ENCODE measurements at regions not wholly inside any gene's neighbourhood (a gene's known extent, or its start where the extent isn't known, plus 50 kb on each side); places are given as distances from the start of the nearest gene placed in this dataset.
"Not testable (repeated sequence)": the region's sequence is repeated elsewhere in the genome, so short reads cannot be mapped to it uniquely, and the experiment has no call there.

DNA sequence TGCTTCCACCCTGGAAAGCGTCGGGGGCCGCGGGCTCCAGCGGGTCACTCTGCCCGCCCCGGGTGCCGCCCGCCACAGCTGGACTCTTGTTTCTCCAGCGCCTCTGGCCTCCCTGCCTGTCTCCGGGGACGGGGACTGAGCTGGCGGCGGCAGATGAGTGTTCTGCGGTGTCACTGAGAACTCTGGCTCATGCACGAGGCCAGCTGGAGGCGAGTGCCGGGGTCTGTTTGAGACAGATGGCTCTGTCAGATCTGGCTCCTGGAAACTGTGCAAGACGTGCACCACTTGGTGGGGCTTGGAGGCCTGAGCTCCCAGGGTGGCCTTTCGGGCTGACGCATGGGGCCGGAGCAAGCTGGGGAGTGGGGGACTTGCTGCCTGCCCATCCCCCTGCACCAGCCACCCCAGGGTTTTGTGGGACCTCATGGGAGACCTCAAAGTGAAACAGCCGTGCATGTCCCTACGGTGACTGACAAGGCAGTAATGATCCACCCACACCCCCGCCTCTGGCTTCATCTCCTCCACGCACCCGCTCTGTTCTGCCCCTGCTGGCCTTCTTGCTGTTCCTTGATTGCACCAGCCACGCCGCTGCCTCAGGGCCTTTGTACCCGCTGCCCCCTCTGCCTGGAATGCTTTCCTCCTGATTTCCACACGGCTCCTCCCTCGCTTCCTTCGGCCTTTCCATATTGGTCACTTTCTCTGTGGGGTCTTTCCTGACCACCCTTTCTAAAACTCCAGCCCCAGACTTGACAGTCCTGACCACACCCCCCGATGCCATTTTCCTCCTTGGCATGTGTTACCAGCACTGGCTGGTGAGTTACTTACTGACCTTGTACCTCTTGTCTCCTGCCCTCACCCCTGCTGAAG is 174.9 kb upstream of the CIBAR2 start:
- no peak overlapping the region for H3K4me3 ChIP-seq (ENCODE audit: low read depth, low read length)
- peak; percentile 1 for TF ChIP-seq CTCF (IDR thresholded peaks at IDR 0.05; ENCODE audit: insufficient read depth, low read length)
- no peak for DNase-seq (ENCODE audit: low read depth)

- not testable (repeated sequence) for H3K4me3 ChIP-seq (ENCODE audit: low read depth, low read length); DNase-seq (ENCODE audit: low read depth)
These were observed 175.5 kb upstream of the CIBAR2 start for GRCh38 chr16:85287815-85288109.

DNA sequence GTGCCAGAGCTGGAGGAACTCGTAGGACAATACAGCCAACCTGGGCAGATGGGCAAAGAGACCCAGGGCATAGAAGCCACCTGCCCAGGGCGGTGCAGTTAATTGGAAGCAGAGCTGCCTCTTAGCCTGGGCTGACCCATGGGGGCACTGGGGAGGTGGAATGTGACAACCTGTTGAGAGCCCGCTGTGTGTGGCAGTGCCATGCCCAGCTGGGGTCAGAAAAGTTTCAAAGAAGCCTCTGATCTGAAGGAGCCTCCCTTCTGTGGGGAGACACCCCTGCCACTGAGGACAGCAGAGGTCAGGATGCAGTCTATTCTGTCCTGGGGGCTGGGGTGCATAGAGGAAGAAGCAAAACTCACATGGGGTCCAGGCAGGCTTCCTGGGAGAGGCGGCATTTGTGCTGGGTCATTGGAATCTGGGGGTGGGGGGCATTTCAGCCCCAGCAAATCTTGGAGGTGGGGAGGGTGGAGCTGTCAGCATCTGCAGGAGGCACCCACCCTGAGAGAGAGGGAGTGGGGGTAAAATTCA is 176.1 kb upstream of the CIBAR2 start:
- no peak overlapping the region for H3K4me3 ChIP-seq (ENCODE audit: low read depth, low read length)
- no peak for TF ChIP-seq CTCF (IDR thresholded peaks at IDR 0.05; ENCODE audit: insufficient read depth, low read length)
- DNase-seq (ENCODE audit: low read depth), result no peak

- no peak overlapping the region for H3K4me3 ChIP-seq (ENCODE audit: low read depth, low read length)
- DNase-seq (ENCODE audit: low read depth), result no peak
- no peak for TF ChIP-seq CTCF (IDR thresholded peaks at IDR 0.05; ENCODE audit: insufficient read depth, low read length)
These were observed 176.8 kb upstream of the CIBAR2 start for GRCh38 chr16:85288869-85289660.

GRCh38 chr16:85289760-85290625 is 177.7 kb upstream of the CIBAR2 start:
- TF ChIP-seq CTCF (IDR thresholded peaks at IDR 0.05; ENCODE audit: insufficient read depth, low read length), result no peak
- H3K4me3 ChIP-seq (ENCODE audit: low read depth, low read length), result no peak overlapping the region
- no peak for DNase-seq (ENCODE audit: low read depth)

- DNase-seq (ENCODE audit: low read depth), result no peak
These were observed 178.5 kb upstream of the CIBAR2 start for GRCh38 chr16:85290626-85291301.

More at GRCh38 chr16:85290626-85291301, 178.5 kb upstream of the CIBAR2 start:
- TF ChIP-seq CTCF (IDR thresholded peaks at IDR 0.05; ENCODE audit: insufficient read depth, low read length), result no peak
- no peak overlapping the region for H3K4me3 ChIP-seq (ENCODE audit: low read depth, low read length)

Measured in fibroblast of the aortic adventitia (primary cell).